Stimulated activated CD4-positive, alpha-beta T cell treated with anti-CD3 and anti-CD28 coated beads, Interleukin-15, amount 100 ng/mL, for 24 hours (primary cell): ENCODE measurements at regions not wholly inside any gene's neighbourhood (a gene's known extent, or its start where the extent isn't known, plus 50 kb on each side); places are given as distances from the start of the nearest gene placed in this dataset.
"Not testable (repeated sequence)": the region's sequence is repeated elsewhere in the genome, so short reads cannot be mapped to it uniquely, and the experiment has no call there.

Experiments
- DNase-seq: peaks from one replicate; pipeline ENCODE4 v3.0.0-alpha.2; 2020

DNA sequence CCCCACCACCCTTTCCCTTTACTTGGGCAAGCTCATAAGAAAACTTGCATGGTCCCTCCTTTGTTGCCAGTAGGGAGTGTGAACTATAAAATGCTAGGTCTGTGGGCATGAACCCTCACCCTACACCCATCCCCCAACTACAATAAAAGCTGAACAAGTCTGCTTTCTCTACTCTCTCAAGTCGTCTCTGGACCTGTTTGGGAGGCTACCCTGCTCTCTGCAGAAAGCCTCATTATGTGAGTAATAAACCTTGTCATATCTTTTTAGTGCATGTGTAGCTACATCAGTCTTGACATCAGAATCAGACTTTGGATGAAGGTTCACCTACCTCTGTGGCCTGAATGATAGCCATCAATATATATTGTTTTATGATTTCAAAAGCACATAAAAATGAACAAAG, 155.4 kb upstream of the FAM241A start:
- no peak for DNase-seq

- no peak for DNase-seq
These were observed 154.1 kb upstream of the FAM241A start for GRCh38 chr4:111991163-111991562.

- DNase-seq = no peak
These were observed 153.5 kb upstream of the FAM241A start for GRCh38 chr4:111991797-111992196.

GRCh38 chr4:111992351-111993168, 152.7 kb upstream of the FAM241A start:
- DNase-seq = no peak

GRCh38 chr4:111994392-111994791, 150.9 kb upstream of the FAM241A start:
- DNase-seq = no peak

DNA sequence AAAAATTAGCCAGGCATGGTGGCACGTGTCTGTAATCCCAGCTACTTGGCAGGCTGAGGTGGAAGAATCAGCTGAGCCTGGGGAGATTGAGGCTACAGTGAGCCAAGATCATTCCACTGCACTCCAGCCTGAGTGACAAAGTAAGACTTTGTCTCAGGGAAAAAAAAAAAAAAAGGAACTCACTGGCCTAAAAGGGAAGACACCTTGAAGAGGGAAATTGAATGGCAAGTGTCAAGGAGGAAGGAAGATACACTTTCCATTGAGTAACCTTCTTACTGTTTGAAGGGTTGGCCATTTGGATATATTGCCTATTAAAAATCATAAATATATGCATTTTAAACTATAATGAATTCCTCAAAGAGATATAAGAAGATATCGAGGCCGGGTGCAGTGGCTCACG, 147.5 kb upstream of the FAM241A start:
- no peak for DNase-seq

GRCh38 chr4:111999801-112000200, 145.5 kb upstream of the FAM241A start:
- no peak for DNase-seq

- DNase-seq = no peak
These were observed 144.2 kb upstream of the FAM241A start for GRCh38 chr4:112001041-112001440.

GRCh38 chr4:112002248-112002661, 143.0 kb upstream of the FAM241A start:
- no peak for DNase-seq

GRCh38 chr4:112003231-112003907, 141.9 kb upstream of the FAM241A start:
- DNase-seq = no peak

GRCh38 chr4:112005027-112005426, 140.2 kb upstream of the FAM241A start:
- no peak for DNase-seq

GRCh38 chr4:112007391-112007790, 137.9 kb upstream of the FAM241A start:
- DNase-seq = no peak

GRCh38 chr4:112015960-112016359, 129.3 kb upstream of the FAM241A start:
- no peak for DNase-seq

DNA sequence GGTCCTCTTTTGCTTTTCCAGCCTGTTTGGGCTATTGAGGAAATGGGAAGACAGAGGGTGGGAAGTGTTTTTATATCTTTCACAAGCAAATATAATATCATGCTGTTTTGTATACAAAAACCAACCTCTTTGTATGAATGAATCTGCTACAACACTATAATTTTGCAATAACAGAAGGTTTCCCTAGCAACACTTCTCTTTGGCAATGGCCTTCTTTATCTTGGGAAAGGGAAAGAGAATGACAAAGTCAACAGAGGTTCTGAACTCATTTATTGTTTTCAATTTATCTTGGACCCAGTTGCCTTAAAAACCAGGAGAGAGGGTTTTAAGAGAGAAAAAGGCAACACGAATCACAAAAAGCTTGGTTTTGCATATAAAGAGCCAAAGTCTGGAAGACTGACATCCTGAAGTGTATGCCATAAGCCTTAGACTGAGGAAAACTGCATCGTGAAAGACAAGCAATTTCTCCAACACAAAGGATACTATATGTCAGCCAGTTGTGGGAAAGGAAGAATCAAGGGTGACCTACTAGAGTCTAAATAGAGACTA, 121.8 kb upstream of the FAM241A start:
- DNase-seq = no peak

- DNase-seq = no peak
These were observed 119.2 kb upstream of the FAM241A start for GRCh38 chr4:112026058-112026457.

- DNase-seq = no peak
These were observed 115.5 kb upstream of the FAM241A start for GRCh38 chr4:112029771-112030171.

DNA sequence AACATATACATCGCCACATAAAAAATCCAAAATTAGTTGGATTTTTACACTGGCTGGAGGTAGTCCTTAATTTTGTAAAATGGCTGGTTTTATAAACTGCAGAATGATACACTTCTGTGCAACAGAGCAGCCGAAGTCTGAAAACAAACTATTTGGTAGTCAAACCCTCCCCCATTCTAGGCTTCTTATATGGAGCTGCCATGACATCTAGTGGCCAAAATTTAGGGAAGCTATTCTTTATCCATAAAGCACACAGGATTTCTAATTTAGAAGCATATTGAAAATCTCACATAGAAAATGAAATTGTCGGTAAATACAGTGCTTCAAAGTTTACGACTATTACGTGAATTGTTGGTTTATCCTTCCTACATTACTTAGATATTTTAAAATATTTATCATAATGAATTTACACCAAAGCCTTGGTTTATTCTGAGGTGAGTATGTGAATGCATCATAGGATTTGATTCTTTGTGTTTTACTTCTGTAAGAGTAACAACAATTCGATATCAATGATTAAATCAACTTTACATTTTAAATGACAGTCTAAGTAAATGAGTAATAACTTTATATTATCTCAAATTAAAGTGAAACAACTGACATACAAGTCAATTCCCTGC, 113.4 kb upstream of the FAM241A start:
- DNase-seq = peak; percentile 3

DNA sequence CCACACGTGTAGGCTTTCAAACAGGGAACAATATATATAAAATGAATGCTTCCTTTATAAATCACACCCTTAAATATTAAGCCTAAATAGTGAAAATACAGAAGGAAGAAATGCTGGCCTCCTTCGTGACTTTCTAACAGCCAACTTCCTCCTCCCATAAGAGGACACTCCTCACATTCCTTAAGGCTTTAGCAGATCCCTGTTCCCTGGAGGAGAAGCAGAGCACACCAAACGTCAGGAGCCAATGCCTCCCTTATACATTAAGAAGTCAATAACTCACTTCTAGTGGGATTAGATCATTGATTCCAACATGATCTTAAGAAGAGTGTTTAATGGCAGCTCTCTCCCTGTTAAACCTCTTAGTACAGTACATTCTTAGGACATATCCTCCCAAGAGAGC, 108.4 kb upstream of the FAM241A start:
- DNase-seq = no peak

DNA sequence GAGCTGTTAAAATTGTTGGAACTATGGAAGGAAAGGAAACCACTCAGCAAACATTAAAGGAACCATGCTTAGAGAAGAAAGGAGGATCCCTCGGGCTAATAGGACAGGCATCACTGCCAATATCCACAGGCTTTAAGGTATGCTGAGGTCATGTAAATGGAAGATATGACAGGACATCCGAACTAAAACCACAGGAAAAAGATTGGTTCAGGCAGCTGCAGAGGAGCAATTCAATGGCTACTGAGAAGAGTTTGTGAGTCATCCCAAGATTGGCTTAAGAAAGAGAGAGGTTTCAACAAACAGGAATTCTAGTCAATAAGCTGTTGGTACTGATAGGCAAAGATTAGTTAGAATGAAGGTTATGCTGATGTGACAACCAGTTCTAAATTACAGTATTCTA, 106.4 kb upstream of the FAM241A start:
- no peak for DNase-seq

DNA sequence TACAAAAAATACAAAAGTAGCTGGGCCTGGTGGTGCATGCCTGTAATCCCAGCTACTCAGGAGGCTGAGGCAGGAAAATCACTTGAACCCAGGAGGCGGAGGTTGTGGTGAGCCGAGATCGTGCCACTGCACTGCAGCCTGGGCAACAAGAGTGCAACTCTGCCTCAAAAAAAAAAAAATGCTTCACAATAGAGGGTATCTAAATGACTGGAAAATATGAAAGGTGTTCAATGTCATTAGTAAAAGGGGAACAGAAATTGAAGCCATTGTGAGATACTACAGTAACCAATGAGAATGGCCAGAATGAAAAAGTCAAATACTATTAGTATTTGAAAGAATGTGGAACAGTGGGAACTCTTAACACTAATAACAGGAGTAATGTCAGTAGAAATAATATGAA, 96.1 kb upstream of the FAM241A start:
- DNase-seq = not testable (repeated sequence)

- no peak for DNase-seq
These were observed 91.4 kb upstream of the FAM241A start for GRCh38 chr4:112053825-112054350.

DNA sequence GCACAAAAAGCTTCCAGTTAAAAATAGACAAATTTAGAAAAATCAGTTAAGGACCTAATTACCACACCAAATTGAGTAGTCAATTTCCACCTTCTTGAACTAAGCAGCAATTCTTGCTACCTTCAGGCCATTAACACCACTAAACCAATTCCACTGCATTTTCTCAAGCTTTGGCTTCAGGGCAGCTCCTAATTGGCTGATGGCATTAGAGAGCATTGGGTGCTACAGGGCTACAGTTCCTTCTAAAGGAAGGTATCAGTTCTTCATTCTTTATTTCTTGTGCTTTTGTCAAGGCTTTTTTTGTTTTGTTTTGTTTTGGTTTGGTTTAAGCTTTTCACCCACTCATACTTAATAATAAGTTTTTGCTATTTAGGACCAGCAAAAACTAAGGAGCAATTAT, 90.2 kb upstream of the FAM241A start:
- DNase-seq = no peak

GRCh38 chr4:112057470-112057869, 87.8 kb upstream of the FAM241A start:
- no peak for DNase-seq

DNA sequence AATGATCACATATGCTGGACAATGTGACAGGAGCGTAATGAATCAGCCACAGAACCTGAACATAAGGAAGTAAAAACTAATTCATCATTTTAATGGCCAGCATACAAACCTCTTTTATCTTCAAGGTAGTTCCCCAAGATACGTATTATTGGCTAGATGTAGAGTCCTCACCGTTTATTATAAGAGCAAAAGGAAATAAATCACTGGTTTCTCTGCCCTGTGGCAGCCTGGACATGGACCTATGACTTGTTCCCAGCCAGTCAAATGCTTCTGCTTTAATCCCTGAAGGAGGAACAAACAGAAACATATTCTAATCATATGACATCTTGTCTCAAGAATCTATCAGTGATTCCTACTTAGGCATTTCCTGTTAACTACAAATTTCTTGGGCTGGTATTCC, 86.8 kb upstream of the FAM241A start:
- no peak for DNase-seq
